Cardiac muscle cell (in vitro differentiated cells and primary cell): ENCODE measurements at regions not wholly inside any gene's neighbourhood (a gene's known extent, or its start where the extent isn't known, plus 50 kb on each side); places are given as distances from the start of the nearest gene placed in this dataset.
A peak's percentile ranks its signal among the peaks of the same experiment; 100 is the strongest.

Source experiments
- DNase-seq, 2 donors: peaks; one replicate each; pipeline versions ENCODE4 v3.0.0 to v3.0.0-alpha.2; 2010 to 2017; ENCODE audit warnings: low read depth in 1 of 2, low spot score in 1 of 2
- H3K27ac ChIP-seq: fragments of 200-600 bp; sonication (generic); 2 replicates; pipeline ENCODE4 v1.5.1; 2016
- H3K27me3 ChIP-seq: fragments of 200-600 bp; sonication (generic); 2 replicates; pipeline ENCODE4 v1.6.0; 2016; ENCODE audit warnings: control low read depth
- H3K36me3 ChIP-seq: fragments of 200-600 bp; sonication (generic); 2 replicates; pipeline ENCODE4 v1.5.1; 2016; ENCODE audit warnings: control low read depth
- H3K4me1 ChIP-seq: fragments of 200-600 bp; sonication (generic); 2 replicates; pipeline ENCODE4 v1.8.1; 2017; ENCODE audit warnings: low read depth, mild to moderate bottlenecking, mixed run types
- H3K4me3 ChIP-seq: fragments of 200-600 bp; sonication (generic); 2 replicates; pipeline ENCODE4 v1.5.1; 2016; ENCODE audit warnings: mild to moderate bottlenecking
- H3K9me3 ChIP-seq: fragments of 200-600 bp; sonication (generic); 2 replicates; pipeline ENCODE4 v1.5.1; 2017; ENCODE audit warnings: low read depth, mild to moderate bottlenecking, control low read depth
- CTCF ChIP-seq: IDR thresholded peaks from 2 replicates; pipeline ENCODE4 v1.5.1; 2012; ENCODE audit warnings: low read depth, mild to moderate bottlenecking, low read length

GRCh38 chr20:1809611-1810510, 85.3 kb upstream of the SIRPA start:
- Histone ChIP-seq H3K9me3 (no peaks in the 10 kb centered on the region), H3K36me3 (no peaks in the 10 kb centered on the region), H3K4me1 (no peaks in the 10 kb centered on the region), H3K27ac (no peak overlapping the region), H3K4me3 (no peak overlapping the region), H3K27me3 (peaks cover under 1% of the 10 kb centered on the region)
- no peak for TF ChIP-seq CTCF
- no peak for DNase-seq

GRCh38 chr20:1809131-1809572, 86.1 kb upstream of the SIRPA start:
- DNase-seq: peak in 1 of 2 donors; percentile 44
- no peaks in the 10 kb centered on the region for H3K4me1 ChIP-seq
- H3K4me3 ChIP-seq: no peak overlapping the region
- H3K36me3 ChIP-seq: no peaks in the 10 kb centered on the region
- TF ChIP-seq CTCF: no peak
- no peak overlapping the region for H3K27ac ChIP-seq
- H3K27me3 ChIP-seq: peaks cover 8% of the 10 kb centered on the region
- H3K9me3 ChIP-seq: no peaks in the 10 kb centered on the region

GRCh38 chr20:1808101-1808500, 87.1 kb upstream of the SIRPA start:
- no peaks in the 10 kb centered on the region for H3K36me3 ChIP-seq
- TF ChIP-seq CTCF: no peak
- H3K4me1 ChIP-seq: no peaks in the 10 kb centered on the region
- H3K27ac ChIP-seq: no peak overlapping the region
- H3K27me3 ChIP-seq: peaks cover 12% of the 10 kb centered on the region
- H3K4me3 ChIP-seq: no peak overlapping the region
- H3K9me3 ChIP-seq: no peaks in the 10 kb centered on the region
- no peak for DNase-seq

GRCh38 chr20:1807394-1807793, 87.8 kb upstream of the SIRPA start:
- Histone ChIP-seq H3K27ac (no peak overlapping the region), H3K9me3 (no peaks in the 10 kb centered on the region), H3K27me3 (peaks cover 12% of the 10 kb centered on the region), H3K4me1 (no peaks in the 10 kb centered on the region), H3K4me3 (no peak overlapping the region), H3K36me3 (no peaks in the 10 kb centered on the region)
- TF ChIP-seq CTCF: no peak
- no peak for DNase-seq

- H3K4me3 ChIP-seq: no peak overlapping the region
- TF ChIP-seq CTCF: no peak
- DNase-seq: no peak
Observed at GRCh38 chr20:1806456-1806855, 88.8 kb upstream of the SIRPA start.

More at GRCh38 chr20:1806456-1806855, 88.8 kb upstream of the SIRPA start:
- Histone ChIP-seq H3K27ac (no peak overlapping the region), H3K4me1 (no peaks in the 10 kb centered on the region), H3K9me3 (no peaks in the 10 kb centered on the region), H3K36me3 (no peaks in the 10 kb centered on the region), H3K27me3 (peaks cover 15% of the 10 kb centered on the region)
